ENCODE measurements at regions not wholly inside any gene's neighbourhood (a gene's known extent, or its start where the extent isn't known, plus 50 kb on each side); places are given as distances from the start of the nearest gene placed in this dataset.

GRCh38 chr6:120055071-120055470 is 705.5 kb upstream of the MAN1A1 start:
- DNase-seq = no peak

DNA sequence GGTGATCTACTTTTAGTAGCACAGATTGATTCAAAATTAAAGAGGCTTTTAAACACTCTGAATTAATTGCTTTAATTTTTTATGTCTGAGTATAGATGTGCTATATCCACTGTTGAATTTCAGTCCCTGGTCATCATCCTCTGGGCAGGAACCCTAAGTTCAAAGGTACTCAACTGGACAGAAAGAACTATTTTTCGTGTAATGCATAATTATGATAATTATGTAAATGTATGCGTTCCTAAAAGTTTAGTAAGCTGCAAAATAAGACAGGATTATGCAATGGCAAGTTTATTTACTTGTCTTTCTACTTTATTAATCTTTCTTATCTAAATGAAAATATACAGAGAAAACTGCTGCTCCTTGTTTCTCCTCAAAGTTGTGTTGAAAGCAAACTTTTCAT is 690.1 kb upstream of the MAN1A1 start:
- no peak for DNase-seq

DNA sequence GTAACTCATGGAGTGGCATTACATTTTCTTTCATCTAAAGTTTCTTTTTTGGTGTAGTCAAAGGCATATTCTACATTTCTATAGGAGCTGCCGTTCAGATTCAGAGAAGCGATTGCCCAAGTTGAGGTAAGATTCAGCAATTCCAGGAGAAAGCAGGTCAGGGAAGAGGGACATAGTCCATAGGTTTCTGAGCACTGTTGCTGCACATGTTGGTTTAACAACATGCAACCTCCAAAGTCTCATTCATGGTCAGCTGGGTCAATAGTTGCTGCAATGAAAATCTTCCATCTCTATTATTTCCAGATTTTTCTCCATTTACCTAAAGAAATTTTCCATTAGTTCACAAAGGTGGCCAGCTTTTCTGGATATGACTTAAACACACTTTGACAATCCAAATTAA is 682.3 kb upstream of the MAN1A1 start:
- DNase-seq = no peak

- no peak for DNase-seq
These were observed 677.2 kb upstream of the MAN1A1 start for GRCh38 chr6:120026791-120027190.

DNA sequence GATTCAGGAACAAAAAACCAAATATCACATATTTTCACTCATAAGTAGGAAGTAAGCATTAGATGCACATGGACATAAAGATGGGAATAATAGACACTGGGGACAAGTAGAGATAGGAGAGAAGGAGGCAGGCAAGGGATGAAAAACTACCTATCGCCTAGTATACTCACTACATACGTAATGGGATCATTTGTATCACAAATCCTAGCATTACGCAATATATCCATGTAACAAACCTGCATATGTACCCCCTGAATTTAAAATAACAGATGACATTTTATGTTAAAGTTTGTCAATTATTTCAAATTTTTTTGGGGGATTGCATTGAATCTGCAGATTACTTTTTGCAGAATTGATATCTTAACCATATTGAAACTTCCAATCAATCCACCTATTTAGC is 660.5 kb upstream of the MAN1A1 start:
- DNase-seq = no peak

DNA sequence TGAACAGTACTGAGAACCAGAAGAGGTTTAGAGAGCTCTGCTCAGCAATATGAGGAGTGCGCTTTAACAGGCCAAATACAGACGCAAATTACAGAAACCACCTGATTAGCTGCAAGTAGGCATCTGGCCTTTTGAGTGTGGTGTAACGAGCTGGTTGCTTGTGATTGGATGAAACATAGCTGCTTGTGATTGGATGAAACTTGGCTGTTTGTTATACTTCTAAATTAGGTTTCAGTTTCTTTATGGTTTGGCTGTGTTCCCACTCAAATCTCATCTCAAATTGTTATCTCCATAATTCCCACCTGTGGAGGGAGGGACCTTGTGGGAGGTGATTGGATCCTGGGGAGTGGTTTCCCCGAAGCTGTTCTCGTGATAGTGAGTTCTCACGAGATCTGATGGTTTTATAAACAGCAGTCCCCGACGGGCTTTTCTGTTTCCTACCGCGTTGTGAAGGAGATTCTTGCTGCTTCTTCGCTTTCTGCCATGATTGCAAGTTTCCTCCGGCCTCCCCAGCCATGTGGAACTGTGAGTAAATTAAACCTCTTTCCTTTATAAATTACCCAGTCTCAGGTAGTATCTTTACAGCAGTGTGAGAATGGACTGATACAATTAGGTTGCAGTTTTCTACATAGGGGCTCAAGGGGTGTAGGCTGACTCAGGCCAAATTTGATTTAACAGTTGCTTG is 655.9 kb upstream of the MAN1A1 start:
- DNase-seq = no peak

DNA sequence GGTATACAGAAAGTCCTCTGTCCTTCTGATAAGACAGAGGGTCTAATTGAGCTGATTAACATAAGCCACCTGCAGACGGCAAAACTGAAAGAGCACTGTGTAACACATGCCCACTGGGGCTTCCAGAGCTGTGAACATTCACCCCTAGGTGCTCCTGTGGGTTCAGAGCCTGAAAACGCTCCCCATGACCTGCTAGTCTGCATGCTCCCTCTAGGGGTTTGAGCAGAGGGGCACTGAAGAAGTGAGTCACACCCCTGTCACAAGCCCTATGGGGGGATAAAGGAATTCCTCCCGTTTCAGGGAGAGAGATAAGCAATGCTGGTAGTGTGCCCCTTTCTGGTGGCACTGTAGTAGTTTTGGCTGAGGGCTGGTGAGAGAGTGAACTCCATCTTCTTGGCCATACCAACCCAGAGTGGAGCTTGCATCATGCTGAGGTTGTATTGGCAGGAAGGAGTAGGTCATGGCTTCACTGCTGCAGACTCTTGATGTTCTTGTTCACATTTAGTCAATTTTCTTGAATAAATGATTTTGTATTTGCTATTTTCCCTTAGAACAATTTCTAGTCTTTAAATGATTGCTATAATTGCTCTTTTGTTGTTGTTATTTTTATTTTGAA is 637.5 kb upstream of the MAN1A1 start:
- no peak for DNase-seq

DNA sequence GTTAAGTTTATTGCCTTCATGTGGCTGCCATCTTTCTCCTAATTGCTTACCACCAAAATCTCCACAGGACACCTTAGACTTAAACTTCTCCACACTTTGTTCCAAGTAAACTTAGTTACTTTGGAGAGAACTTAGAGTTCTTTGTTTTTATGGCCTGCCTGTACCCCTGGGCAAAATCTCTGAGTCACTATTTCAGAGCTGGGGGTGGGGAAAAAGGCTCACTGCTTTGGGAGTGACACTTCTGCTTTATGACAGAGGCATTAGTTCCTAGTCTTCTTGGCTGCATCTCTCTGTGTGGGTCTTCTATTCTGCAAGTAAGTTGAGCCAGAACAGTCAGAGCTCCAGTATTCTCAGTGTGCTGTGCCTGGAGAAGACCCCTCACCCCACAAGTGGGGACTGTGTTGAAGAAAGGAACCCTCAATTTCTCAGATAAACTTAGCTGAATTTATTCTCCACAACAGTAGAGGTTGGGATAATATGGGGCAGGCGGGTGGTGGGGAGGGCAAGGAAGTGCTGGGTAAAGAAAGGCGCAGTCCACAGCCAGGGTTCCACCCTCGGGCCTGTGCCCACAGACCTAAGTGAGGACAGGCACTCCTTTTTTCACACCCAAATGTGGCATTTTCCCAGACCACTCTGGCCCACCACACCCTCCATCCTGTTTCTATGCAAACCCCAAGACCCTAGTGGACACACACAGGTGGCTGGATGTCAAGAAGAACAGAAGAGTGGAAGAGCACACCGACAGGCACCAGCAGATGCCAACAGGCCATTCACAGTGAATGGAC is 636.6 kb upstream of the MAN1A1 start:
- DNase-seq = no peak

GRCh38 chr6:119980802-119981201 is 631.2 kb upstream of the MAN1A1 start:
- DNase-seq = no peak

GRCh38 chr6:119979862-119980261 is 630.3 kb upstream of the MAN1A1 start:
- no peak for DNase-seq

GRCh38 chr6:119978274-119978889 is 628.8 kb upstream of the MAN1A1 start:
- DNase-seq = no peak

GRCh38 chr6:119974430-119975159 is 625.0 kb upstream of the MAN1A1 start:
- DNase-seq = no peak

- peak; percentile 4 for DNase-seq
These were observed 616.9 kb upstream of the MAN1A1 start for GRCh38 chr6:119966484-119966883.

- no peak for DNase-seq
These were observed 616.3 kb upstream of the MAN1A1 start for GRCh38 chr6:119965900-119966299.

DNA sequence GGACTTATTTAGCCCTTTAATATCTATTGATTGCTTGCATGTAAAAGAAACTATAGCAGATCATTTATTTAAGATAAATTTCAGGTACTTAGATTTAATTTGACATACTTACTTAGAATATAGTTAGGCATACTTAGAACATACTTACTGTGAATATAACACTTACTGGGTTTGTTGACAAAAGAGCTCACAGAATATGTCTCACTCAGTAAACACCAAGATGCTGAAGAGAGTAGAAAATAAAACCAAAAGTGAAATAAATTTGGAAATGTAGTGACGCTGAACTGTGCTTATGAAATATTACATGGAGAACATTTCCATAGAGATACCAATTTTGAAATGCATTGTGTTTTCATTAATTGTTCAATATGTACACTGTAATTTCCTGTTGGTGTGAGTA is 615.4 kb upstream of the MAN1A1 start:
- DNase-seq = no peak

- no peak for DNase-seq
These were observed 612.9 kb upstream of the MAN1A1 start for GRCh38 chr6:119962505-119962904.

- DNase-seq = no peak
These were observed 611.9 kb upstream of the MAN1A1 start for GRCh38 chr6:119961450-119961849.

- DNase-seq = no peak
These were observed 610.9 kb upstream of the MAN1A1 start for GRCh38 chr6:119960456-119960855.

- no peak for DNase-seq
These were observed 610.5 kb upstream of the MAN1A1 start for GRCh38 chr6:119960036-119960435.

- no peak for DNase-seq
These were observed 607.6 kb upstream of the MAN1A1 start for GRCh38 chr6:119957195-119957594.

DNA sequence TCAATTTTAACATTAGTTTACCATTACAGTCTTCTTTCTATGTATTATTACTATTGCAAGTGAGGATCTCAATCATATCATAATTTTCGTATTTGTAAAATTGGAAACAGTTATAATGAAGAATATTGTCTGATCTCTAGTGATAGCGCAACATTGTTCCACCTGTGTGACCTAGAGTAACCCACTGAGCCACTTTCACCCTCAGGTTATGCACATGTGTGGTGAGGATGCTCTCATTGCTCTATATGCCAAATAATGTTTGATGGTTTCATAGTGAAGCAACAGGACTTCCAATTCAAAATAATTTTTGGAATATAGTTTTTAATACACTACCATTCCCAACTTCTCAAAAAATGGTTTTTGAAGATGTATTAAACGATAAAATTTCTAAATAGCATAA is 603.1 kb upstream of the MAN1A1 start:
- DNase-seq = no peak

DNA sequence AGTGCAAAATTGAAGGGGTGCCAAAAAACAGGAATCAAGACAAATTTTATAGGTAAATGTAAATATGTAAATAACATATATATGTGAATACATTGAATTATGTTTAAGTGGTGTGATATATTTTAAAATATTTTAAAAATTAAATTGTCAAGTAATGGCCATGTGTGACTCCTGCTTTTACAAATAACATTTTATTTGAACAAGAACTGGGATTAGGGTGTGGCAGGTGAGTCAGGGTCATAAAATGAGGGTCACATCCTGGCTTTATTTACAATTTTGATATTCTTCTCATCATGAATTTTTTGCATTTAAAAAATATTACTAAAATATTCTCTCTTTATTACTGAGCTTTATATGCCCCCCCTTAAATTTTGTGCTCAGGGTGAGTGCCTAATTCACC is 601.1 kb upstream of the MAN1A1 start:
- DNase-seq = no peak

Measured in CD4-positive, alpha-beta T cell treated with Interleukin-6 for 4 hours (primary cell).